SK-N-MC (cell line): ENCODE measurements at regions not wholly inside any gene's neighbourhood (a gene's known extent, or its start where the extent isn't known, plus 50 kb on each side); places are given as distances from the start of the nearest gene placed in this dataset.

Experiments
- DNase-seq: peaks from one replicate; pipeline ENCODE4 v3.0.0-alpha.2; 2011; ENCODE audit warnings: low read depth, low spot score
- H3K27ac ChIP-seq: fragments of 200-600 bp; sonication (generic); 2 replicates; pipeline ENCODE4 v1.5.1; 2016; ENCODE audit warnings: mixed run types
- H3K36me3 ChIP-seq: fragments of 200-600 bp; sonication (generic); 2 replicates; pipeline ENCODE4 v1.6.1; 2017; ENCODE audit warnings: antibody characterized with exemption, low read length, mixed read lengths; ENCODE audit not compliant: insufficient read depth
- H3K4me3 ChIP-seq: fragments of 200-600 bp; sonication (generic); 2 replicates; pipeline ENCODE4 v1.5.1; 2016
- H3K9ac ChIP-seq: fragments of 200-600 bp; sonication (generic); 2 replicates; pipeline ENCODE4 v1.8.0; 2017; ENCODE audit warnings: mixed run types, mixed read lengths; ENCODE audit not compliant: insufficient read length
- H3K9me3 ChIP-seq: fragments of 200-600 bp; sonication (generic); 2 replicates; pipeline ENCODE4 v1.6.1; 2017; ENCODE audit warnings: low read depth, mild to moderate bottlenecking, antibody characterized with exemption, low read length, moderate library complexity, mixed read lengths
- EZH2 ChIP-seq: fragments of 200-600 bp; sonication (generic); IDR thresholded peaks from one replicate; pipeline ENCODE4 v1.6.1; 2017; ENCODE audit warnings: antibody characterized with exemption
- FOXP2 ChIP-seq: optimal IDR thresholded peaks from 2 replicates; pipeline ENCODE3; 2011; ENCODE audit warnings: mild to moderate bottlenecking, moderate library complexity; ENCODE audit not compliant: insufficient read depth; ENCODE audit errors: extremely low read length, control extremely low read depth
- POLR2AphosphoS5 ChIP-seq: IDR thresholded peaks from 2 replicates; pipeline ENCODE4 v1.6.1; 2012; ENCODE audit warnings: mild to moderate bottlenecking, low read depth, low read length, borderline replicate concordance

GRCh38 chr10:10318856-10319255 lies 698.8 kb upstream of the CELF2 start:
- Histone ChIP-seq H3K9ac (no peak overlapping the region), H3K4me3 (no peak overlapping the region), H3K27ac (no peak overlapping the region), H3K36me3 (no peaks in the 10 kb centered on the region), H3K9me3 (no peaks in the 10 kb centered on the region)
- no peak for DNase-seq
- TF ChIP-seq FOXP2 = no peak
- no peak for TF ChIP-seq EZH2
- no peak for TF ChIP-seq POLR2AphosphoS5

- no peaks in the 10 kb centered on the region for H3K36me3 ChIP-seq
- no peaks in the 10 kb centered on the region for H3K9me3 ChIP-seq
- no peak overlapping the region for H3K27ac ChIP-seq
- TF ChIP-seq EZH2 (no peak), POLR2AphosphoS5 (no peak), FOXP2 (no peak)
- no peak overlapping the region for H3K4me3 ChIP-seq
- no peak overlapping the region for H3K9ac ChIP-seq
- DNase-seq = no peak
Observed at GRCh38 chr10:10320956-10321355, 696.7 kb upstream of the CELF2 start.

- Histone ChIP-seq H3K9ac (no peak overlapping the region), H3K9me3 (no peaks in the 10 kb centered on the region), H3K36me3 (no peaks in the 10 kb centered on the region), H3K27ac (no peak overlapping the region), H3K4me3 (no peak overlapping the region)
- TF ChIP-seq FOXP2 = no peak
- TF ChIP-seq POLR2AphosphoS5 = no peak
- DNase-seq = no peak
Observed at GRCh38 chr10:10326116-10326515, 691.6 kb upstream of the CELF2 start.

- no peaks in the 10 kb centered on the region for H3K36me3 ChIP-seq
- no peaks in the 10 kb centered on the region for H3K9me3 ChIP-seq
- no peak overlapping the region for H3K4me3 ChIP-seq
- H3K27ac ChIP-seq = no peak overlapping the region
- DNase-seq = no peak
- TF ChIP-seq POLR2AphosphoS5 = no peak
- no peak for TF ChIP-seq EZH2
- TF ChIP-seq FOXP2 = no peak
- H3K9ac ChIP-seq = no peak overlapping the region
Observed at GRCh38 chr10:10327934-10328333, 689.7 kb upstream of the CELF2 start.

- Histone ChIP-seq H3K9me3 (no peaks in the 10 kb centered on the region), H3K36me3 (no peaks in the 10 kb centered on the region), H3K4me3 (no peak overlapping the region), H3K27ac (no peak overlapping the region), H3K9ac (no peak overlapping the region)
- DNase-seq = no peak
- TF ChIP-seq POLR2AphosphoS5 = no peak
- no peak for TF ChIP-seq FOXP2
- no peak for TF ChIP-seq EZH2
Observed at GRCh38 chr10:10330418-10330817, 687.3 kb upstream of the CELF2 start.

- H3K4me3 ChIP-seq = no peak overlapping the region
- TF ChIP-seq FOXP2 = no peak
- TF ChIP-seq POLR2AphosphoS5 = no peak
- TF ChIP-seq EZH2 = no peak
- no peak overlapping the region for H3K9ac ChIP-seq
- H3K27ac ChIP-seq = no peak overlapping the region
- H3K36me3 ChIP-seq = no peaks in the 10 kb centered on the region
- no peak for DNase-seq
- no peaks in the 10 kb centered on the region for H3K9me3 ChIP-seq
Observed at GRCh38 chr10:10332786-10333185, 684.9 kb upstream of the CELF2 start.

- Histone ChIP-seq H3K9me3 (no peaks in the 10 kb centered on the region), H3K27ac (no peak overlapping the region), H3K4me3 (no peak overlapping the region), H3K9ac (no peak overlapping the region), H3K36me3 (no peaks in the 10 kb centered on the region)
- no peak for DNase-seq
- no peak for TF ChIP-seq POLR2AphosphoS5
- no peak for TF ChIP-seq FOXP2
- no peak for TF ChIP-seq EZH2
Observed at GRCh38 chr10:10333622-10334021, 684.0 kb upstream of the CELF2 start.

- Histone ChIP-seq H3K27ac (no peak overlapping the region), H3K9ac (no peak overlapping the region), H3K9me3 (no peaks in the 10 kb centered on the region), H3K4me3 (no peak overlapping the region), H3K36me3 (no peaks in the 10 kb centered on the region)
- TF ChIP-seq FOXP2 (no peak), EZH2 (no peak), POLR2AphosphoS5 (no peak)
- no peak for DNase-seq
Observed at GRCh38 chr10:10338339-10338738, 679.3 kb upstream of the CELF2 start.

GRCh38 chr10:10346390-10347150 lies 671.1 kb upstream of the CELF2 start:
- no peak overlapping the region for H3K4me3 ChIP-seq
- no peaks in the 10 kb centered on the region for H3K36me3 ChIP-seq
- no peak overlapping the region for H3K27ac ChIP-seq
- no peak for DNase-seq
- TF ChIP-seq POLR2AphosphoS5 (no peak), EZH2 (no peak), FOXP2 (no peak)
- no peak overlapping the region for H3K9ac ChIP-seq
- H3K9me3 ChIP-seq = no peaks in the 10 kb centered on the region
